ENCODE measurements at regions not wholly inside any gene's neighbourhood (a gene's known extent, or its start where the extent isn't known, plus 50 kb on each side); places are given as distances from the start of the nearest gene placed in this dataset.

DNA sequence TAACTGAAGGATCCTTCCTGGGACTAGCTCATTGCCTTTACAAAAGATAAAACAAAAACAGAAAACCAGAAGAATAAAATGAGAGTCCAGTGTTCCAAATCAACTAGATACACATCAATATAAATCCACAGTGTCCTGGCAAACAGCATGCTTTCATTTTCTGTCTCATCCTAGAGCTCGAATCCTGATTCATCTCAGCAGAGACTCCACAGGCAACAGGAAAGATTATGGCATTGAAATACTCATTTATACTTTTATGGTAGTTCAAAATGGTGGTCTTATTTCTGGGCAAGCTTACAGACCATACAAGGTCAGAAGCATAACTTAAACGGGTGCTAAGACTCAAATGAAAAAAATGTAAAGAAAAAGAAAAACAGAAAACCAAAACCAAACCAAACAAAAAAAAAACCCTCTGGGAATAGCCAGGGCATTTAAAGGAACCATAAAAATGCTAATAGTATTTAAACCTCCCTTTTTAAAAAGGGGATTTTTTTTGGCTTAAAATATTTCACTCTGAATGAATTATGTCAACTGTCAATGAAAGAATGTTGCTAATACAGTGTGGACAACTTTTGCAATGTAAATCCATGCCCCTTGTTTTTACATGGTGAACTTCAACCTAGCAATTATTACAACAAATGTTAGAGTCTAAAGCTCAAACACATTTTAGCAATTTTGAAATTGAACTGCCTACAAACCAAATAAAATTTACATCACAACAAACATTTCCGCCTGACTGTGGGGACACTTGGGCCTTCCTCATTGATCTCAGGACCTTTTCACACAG lies 57.9 kb downstream of the GPR101 start:
- Histone ChIP-seq H2AFZ (ENCODE audit: low read depth, low read length) (no peak overlapping the region), H3K9me1 (ENCODE audit: control insufficient read depth, insufficient read depth, low read length) (no peaks in the 10 kb centered on the region), H4K20me1 (replicated peaks; ENCODE audit: control insufficient read depth, insufficient read depth, low read length) (no peaks in the 10 kb centered on the region), H3K9me3 (replicated peaks; ENCODE audit: control insufficient read depth, insufficient read depth, low read depth, low read length) (no peaks in the 10 kb centered on the region), H3K9ac (ENCODE audit: insufficient read depth in 1 of 2, low read depth in 2 of 2, low read length in 2 of 2) (no peak overlapping the region), H3K4me3 (no peak overlapping the region), H3K36me3 (ENCODE audit: control insufficient read depth, insufficient read depth, low read length) (no peaks in the 10 kb centered on the region), H3K79me2 (ENCODE audit: control insufficient read depth, insufficient read depth, low read length) (no peaks in the 10 kb centered on the region), H3K4me2 (ENCODE audit: insufficient read depth, low read length) (no peak overlapping the region), H3K27ac (ENCODE audit: extremely low read depth, low read depth, low read length) (no peak overlapping the region), H3K4me1 (replicated peaks in 1 of 2; ENCODE audit: control insufficient read depth in 2 of 2, insufficient read depth in 2 of 2, low read length in 2 of 2) (no peaks in the 10 kb centered on the region), H3K27me3 (ENCODE audit: control insufficient read depth in 2 of 2, insufficient read depth in 2 of 2, low read length in 2 of 2) (no peaks in the 10 kb centered on the region)
- DNase-seq (ENCODE audit: extremely low read depth in 1 of 4, low spot score in 3 of 4): no peak
- intact Hi-C loops (cut with micrococcal nuclease): no loop called here
- no TSS peak for BruUV-seq (replicated peaks)
- no peak for ATAC-seq
- ChIA-PET POLR2A (no interaction called here), CTCF (ENCODE audit: low intra/inter-chr PET ratio) (no interaction called here)
- FAIRE-seq: no peak
- in situ Hi-C loops (cut with MboI): no loop called here
- TF ChIP-seq, protein P1, sequence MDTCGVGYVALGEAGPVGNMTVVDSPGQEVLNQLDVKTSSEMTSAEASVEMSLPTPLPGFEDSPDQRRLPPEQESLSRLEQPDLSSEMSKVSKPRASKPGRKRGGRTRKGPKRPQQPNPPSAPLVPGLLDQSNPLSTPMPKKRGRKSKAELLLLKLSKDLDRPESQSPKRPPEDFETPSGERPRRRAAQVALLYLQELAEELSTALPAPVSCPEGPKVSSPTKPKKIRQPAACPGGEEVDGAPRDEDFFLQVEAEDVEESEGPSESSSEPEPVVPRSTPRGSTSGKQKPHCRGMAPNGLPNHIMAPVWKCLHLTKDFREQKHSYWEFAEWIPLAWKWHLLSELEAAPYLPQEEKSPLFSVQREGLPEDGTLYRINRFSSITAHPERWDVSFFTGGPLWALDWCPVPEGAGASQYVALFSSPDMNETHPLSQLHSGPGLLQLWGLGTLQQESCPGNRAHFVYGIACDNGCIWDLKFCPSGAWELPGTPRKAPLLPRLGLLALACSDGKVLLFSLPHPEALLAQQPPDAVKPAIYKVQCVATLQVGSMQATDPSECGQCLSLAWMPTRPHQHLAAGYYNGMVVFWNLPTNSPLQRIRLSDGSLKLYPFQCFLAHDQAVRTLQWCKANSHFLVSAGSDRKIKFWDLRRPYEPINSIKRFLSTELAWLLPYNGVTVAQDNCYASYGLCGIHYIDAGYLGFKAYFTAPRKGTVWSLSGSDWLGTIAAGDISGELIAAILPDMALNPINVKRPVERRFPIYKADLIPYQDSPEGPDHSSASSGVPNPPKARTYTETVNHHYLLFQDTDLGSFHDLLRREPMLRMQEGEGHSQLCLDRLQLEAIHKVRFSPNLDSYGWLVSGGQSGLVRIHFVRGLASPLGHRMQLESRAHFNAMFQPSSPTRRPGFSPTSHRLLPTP (IDR thresholded peaks at IDR 0.05; ENCODE audit: borderline replicate concordance, extremely low read depth, insufficient read length): no peak
- TF ChIP-seq U2AF2 (optimal IDR thresholded peaks at IDR 0.05; ENCODE audit: low read depth, low read length) (no peak), CREM (IDR thresholded peaks at IDR 0.05; ENCODE audit: low read depth) (no peak), ZMIZ1 (IDR thresholded peaks at IDR 0.05; ENCODE audit: low read depth in 2 of 2, low read length in 2 of 2) (no peak), CBFB (CRISPR knock-in tag; IDR thresholded peaks at IDR 0.05) (no peak), TBP (optimal IDR thresholded peaks at IDR 0.05; ENCODE audit: low read depth, low read length) (no peak)
- WGBS (ENCODE audit: insufficient coverage, low coverage, missing lambda C conversion rate): 42% methylated on average over 3 of the region's 3 CpGs
